ENCODE measurements at regions not wholly inside any gene's neighbourhood (a gene's known extent, or its start where the extent isn't known, plus 50 kb on each side); places are given as distances from the start of the nearest gene placed in this dataset.
A peak's percentile ranks its signal among the peaks of the same experiment; 100 is the strongest.

DNA sequence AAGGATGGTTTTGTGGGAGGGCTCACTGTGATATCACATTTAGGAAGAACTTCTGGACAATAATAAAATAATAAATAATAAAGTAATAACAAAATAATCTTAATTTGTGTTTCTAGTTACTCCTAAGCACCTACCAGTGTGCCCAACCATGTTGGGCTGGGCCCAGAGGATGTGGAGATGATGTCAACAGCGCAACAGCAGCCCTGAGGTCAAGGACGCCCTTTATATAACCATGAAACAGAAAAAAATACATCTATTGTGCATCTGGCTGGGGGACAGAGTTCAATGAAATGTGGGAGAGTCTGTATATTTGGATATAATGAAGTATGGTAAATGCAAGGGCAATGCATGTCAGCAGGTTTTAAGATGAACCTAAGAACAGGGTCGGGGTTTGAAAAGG, 552.8 kb downstream of the VRK1 start (continued):
- TF ChIP-seq DNMT3B (CRISPR knock-in tag; conservative IDR thresholded peaks at IDR 0.05) (no peak), NFE2L2 (IDR thresholded peaks at IDR 0.05; ENCODE audit: low read length) (no peak), FOXJ3 (CRISPR knock-in tag; IDR thresholded peaks at IDR 0.05; ENCODE audit: borderline replicate concordance) (no peak), HNF4G (IDR thresholded peaks at IDR 0.05; ENCODE audit: borderline replicate concordance, low read depth, low read length) (no peak), HNF4G (CRISPR knock-in tag; IDR thresholded peaks at IDR 0.05; ENCODE audit: borderline replicate concordance, low read depth) (no peak), ZNF496 (CRISPR knock-in tag; IDR thresholded peaks at IDR 0.05; ENCODE audit: insufficient replicate concordance) (no peak), ETV5 (CRISPR knock-in tag; IDR thresholded peaks at IDR 0.05; ENCODE audit: borderline replicate concordance) (no peak), RXRB (CRISPR knock-in tag; IDR thresholded peaks at IDR 0.05; ENCODE audit: borderline replicate concordance) (peak; percentile 71), ZBTB7B (CRISPR knock-in tag; IDR thresholded peaks at IDR 0.05) (no peak), ZNF24 (IDR thresholded peaks at IDR 0.05) (no peak)
- TF ChIP-seq, protein P1, sequence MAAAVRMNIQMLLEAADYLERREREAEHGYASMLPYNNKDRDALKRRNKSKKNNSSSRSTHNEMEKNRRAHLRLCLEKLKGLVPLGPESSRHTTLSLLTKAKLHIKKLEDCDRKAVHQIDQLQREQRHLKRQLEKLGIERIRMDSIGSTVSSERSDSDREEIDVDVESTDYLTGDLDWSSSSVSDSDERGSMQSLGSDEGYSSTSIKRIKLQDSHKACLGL (CRISPR knock-in tag; IDR thresholded peaks at IDR 0.05) = no peak
- TF ChIP-seq, protein P2, sequence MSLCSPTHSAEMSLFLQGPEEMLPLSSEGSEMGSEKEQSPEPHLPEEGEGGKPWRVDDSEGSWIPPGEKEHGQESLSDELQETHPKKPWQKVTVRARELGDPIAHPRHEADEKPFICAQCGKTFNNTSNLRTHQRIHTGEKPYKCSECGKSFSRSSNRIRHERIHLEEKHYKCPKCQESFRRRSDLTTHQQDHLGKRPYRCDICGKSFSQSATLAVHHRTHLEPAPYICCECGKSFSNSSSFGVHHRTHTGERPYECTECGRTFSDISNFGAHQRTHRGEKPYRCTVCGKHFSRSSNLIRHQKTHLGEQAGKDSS (CRISPR knock-in tag; IDR thresholded peaks at IDR 0.05; ENCODE audit: borderline replicate concordance, low read depth) = no peak
- TF ChIP-seq, protein P3, sequence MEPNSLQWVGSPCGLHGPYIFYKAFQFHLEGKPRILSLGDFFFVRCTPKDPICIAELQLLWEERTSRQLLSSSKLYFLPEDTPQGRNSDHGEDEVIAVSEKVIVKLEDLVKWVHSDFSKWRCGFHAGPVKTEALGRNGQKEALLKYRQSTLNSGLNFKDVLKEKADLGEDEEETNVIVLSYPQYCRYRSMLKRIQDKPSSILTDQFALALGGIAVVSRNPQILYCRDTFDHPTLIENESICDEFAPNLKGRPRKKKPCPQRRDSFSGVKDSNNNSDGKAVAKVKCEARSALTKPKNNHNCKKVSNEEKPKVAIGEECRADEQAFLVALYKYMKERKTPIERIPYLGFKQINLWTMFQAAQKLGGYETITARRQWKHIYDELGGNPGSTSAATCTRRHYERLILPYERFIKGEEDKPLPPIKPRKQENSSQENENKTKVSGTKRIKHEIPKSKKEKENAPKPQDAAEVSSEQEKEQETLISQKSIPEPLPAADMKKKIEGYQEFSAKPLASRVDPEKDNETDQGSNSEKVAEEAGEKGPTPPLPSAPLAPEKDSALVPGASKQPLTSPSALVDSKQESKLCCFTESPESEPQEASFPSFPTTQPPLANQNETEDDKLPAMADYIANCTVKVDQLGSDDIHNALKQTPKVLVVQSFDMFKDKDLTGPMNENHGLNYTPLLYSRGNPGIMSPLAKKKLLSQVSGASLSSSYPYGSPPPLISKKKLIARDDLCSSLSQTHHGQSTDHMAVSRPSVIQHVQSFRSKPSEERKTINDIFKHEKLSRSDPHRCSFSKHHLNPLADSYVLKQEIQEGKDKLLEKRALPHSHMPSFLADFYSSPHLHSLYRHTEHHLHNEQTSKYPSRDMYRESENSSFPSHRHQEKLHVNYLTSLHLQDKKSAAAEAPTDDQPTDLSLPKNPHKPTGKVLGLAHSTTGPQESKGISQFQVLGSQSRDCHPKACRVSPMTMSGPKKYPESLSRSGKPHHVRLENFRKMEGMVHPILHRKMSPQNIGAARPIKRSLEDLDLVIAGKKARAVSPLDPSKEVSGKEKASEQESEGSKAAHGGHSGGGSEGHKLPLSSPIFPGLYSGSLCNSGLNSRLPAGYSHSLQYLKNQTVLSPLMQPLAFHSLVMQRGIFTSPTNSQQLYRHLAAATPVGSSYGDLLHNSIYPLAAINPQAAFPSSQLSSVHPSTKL (CRISPR knock-in tag; IDR thresholded peaks at IDR 0.05) = peak; percentile 35; the same call in 1 of the 2 replicates
- TF ChIP-seq, protein P4, sequence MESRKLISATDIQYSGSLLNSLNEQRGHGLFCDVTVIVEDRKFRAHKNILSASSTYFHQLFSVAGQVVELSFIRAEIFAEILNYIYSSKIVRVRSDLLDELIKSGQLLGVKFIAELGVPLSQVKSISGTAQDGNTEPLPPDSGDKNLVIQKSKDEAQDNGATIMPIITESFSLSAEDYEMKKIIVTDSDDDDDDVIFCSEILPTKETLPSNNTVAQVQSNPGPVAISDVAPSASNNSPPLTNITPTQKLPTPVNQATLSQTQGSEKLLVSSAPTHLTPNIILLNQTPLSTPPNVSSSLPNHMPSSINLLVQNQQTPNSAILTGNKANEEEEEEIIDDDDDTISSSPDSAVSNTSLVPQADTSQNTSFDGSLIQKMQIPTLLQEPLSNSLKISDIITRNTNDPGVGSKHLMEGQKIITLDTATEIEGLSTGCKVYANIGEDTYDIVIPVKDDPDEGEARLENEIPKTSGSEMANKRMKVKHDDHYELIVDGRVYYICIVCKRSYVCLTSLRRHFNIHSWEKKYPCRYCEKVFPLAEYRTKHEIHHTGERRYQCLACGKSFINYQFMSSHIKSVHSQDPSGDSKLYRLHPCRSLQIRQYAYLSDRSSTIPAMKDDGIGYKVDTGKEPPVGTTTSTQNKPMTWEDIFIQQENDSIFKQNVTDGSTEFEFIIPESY (CRISPR knock-in tag; IDR thresholded peaks at IDR 0.05) = no peak

Measured in HepG2 (cell line).